Inflammatory macrophage (primary cell): ENCODE measurements at regions not wholly inside any gene's neighbourhood (a gene's known extent, or its start where the extent isn't known, plus 50 kb on each side); places are given as distances from the start of the nearest gene placed in this dataset.

Experiments
- DNase-seq, 2 donors: peaks; one replicate each; pipeline ENCODE4 v3.0.0-alpha.2; 2020 to 2022

DNA sequence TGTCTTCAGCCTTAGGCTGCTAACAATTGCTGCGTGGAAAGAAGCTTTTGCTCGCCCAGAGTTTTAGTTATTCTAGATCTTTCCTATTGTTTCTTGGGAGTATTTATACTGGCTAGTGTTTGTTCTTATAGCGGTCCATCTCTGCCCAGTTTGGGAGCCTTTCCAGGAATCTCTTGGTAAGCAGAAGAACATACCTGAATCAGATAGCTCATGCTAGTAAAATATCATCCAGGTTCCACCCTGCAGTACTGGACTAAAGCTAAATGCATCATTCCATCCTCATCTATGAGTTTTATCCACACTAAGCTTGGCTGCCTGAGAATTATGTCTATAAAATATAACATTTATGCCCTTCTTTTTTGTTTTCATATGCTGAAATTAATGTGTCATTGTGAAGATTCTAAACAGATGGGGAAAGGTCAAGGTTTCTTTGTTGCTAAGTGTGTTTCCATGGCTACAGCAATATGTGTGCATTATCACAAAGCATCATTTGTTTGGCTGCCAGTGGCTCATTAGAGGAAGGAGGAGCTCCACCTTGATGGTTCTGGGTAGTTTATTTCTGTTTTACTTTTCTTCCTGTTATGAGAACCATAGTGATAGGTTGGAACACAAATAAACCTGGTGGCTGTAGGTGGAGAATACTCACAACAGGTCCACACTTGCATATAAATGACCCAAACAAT lies 182.8 kb downstream of the PIK3C3 start:
- no peak for DNase-seq

DNA sequence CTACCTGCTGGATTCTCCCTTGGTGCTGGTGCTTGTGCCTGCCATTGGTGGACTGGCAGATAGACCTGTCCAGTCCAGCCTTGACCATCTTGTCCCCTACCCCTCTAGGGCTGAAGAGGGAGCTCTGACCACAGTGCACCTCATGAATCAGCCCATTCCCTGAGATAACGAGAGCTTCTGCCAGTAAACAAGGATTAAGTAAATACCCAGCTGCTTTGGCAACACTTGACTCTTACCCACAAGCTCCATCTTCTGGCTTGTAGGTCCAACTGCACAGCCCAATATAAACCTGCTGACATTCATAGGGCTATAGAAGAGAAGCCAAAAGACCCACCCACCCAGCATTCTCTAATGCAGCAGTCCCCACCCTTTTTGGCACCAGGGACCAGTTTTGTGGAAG lies 186.4 kb downstream of the PIK3C3 start:
- no peak for DNase-seq

DNA sequence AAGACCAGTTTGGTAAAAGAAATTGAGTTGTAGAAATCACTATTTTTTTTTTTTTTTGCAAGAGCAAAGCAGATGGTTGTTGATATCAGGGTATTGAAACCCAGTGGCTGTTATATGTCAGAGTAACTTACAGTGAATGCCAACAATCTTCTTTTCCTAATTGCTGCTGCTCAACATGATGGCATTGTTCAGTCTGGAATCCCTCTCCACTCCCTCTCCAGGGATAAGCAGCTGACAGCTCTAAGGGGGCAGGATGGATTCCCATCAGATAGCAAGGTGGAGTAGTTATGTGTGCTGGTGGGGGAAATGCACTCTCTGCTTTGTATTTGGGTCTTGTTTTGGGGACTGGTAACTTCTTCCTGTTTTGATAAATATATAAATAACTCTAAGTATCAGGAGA lies 200.0 kb downstream of the PIK3C3 start:
- no peak for DNase-seq

DNA sequence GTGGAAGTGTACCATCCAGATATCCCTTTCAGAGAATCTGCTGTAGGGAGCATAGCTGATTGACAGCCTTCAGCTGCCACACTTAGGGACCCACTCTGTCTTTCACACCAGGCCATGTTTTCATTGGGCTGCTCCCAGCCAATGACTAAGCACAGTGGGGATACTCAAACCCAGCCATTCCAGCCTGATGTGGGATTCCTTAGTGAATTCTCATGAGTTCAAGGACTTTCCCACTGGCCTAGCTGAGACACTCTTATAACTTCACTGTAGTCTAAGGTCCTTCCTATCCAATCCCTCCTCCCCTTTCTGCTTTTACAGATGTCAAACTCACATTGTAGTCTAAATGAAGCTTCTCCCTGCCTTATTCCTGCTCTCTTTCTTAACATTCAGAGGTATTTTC lies 201.2 kb downstream of the PIK3C3 start:
- DNase-seq = no peak

DNA sequence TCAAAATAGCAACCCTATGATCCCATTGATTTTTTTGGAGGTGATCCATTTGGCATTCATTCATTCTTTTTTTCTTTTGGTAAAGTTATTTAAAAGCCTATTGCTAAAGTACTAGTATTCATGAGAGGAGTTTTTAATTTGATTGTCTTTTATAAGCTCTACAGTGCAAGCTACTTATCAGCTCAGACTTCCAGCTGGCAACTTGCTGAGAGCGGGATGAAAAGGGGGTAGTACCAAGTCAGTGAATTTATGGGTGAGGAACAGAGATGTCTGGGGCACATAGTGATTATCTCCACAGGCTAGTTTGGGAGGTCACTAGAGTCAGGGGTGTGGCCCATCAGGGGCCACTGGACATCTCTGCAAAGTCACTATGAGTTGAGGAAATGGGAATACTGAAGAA lies 202.4 kb downstream of the PIK3C3 start:
- no peak for DNase-seq

DNA sequence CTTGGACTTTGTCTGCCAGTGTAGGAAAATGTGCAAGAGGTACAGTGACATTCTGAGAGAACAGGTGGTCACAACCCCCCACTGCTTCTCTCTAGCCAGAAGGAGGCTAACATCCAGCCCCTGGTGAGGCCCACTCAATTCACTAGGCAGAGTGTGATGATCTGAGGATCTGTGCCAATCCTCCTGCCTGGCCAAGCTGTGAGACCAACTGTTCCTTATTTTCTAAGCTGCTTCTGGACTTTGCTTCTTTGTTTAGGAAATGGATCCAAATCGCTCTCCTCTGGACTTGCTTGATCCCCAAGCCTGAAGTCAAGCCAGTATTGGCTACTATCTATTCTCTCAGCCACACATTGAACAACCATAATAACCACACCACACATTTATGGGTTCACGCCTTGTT lies 202.8 kb downstream of the PIK3C3 start:
- no peak for DNase-seq

DNA sequence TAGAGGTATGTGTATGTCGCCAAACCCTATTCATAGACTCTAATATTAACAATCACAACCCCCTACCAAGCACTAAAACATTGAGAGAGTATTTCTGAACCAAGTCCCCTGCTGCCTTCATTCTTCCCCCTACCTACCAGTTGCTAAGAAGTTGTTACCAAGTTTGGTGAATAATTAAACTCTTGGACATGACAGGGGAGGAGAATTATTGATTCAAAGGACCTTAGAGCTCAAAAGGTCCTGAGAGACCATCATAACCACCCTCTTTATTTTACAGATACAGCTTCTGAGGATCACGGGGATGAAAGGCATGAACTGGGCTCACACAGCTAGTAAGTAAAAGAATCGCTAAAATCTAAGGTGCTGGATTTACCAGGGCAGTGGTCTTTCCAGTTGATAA lies 204.1 kb downstream of the PIK3C3 start:
- DNase-seq = no peak

DNA sequence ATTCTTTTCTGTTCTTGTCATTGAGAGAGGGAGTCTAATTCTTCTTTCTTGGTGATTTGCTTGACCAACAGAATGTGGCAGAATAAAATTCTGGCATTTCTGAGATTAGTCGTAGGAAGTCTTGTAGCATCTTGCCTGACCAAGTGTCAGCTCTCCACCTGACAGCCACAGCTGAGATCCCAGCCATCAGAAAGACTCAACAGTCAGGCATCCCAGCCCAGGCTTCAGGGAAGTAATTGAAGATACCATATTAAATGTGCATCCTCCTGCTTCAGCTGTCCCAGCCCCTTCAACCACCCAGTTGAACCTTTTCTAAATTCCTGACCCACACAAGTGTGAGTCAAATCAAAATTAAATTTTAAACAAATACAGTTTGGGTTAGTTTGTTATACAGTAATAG lies 208.3 kb downstream of the PIK3C3 start:
- no peak for DNase-seq

DNA sequence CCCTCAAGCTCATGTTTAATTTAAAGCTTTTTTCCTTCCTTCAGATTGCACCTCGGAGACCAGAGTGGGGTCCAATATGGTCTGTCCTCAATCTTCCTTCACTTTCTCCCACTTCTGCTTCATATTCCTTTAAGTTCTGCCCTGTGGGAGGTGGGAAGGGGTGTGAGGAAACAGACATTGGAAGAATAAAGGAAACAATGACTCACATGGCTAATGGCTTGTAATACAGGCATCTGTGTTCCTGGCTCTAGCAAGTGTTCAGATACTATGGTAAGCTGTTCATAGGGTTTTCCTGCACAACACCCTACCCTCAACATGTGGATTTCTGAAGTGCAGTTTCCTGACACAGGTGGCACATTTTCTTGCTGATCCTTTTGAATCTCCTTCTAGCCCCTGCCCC lies 209.5 kb downstream of the PIK3C3 start:
- no peak for DNase-seq

DNA sequence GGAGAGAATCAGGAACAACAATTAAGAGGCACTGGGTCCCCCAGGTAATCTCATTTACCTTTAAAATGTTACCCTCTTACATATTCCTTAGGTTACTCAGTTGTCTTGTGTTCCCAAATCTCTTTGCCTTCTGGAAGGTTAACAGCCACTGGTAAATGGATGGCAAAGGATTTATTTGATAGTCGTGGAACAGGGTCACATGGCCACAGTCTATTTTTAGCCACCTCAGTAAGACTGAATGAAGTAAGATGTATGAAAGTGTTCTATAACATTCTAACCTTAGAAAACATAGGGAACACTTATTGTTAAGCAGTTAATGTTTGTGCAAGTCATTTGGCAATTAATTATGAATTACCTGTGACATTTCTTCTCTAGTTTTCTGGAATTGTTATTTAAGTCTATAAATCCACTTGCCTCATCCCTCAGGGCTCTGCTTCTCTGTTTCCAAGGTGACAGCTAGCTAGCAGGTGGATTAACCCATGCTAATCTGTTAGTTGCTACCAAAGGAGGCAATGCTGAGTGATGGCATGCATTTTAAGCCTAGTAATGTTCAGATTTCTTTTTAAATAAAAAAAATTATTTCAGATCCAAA lies 211.0 kb downstream of the PIK3C3 start:
- no peak for DNase-seq

DNA sequence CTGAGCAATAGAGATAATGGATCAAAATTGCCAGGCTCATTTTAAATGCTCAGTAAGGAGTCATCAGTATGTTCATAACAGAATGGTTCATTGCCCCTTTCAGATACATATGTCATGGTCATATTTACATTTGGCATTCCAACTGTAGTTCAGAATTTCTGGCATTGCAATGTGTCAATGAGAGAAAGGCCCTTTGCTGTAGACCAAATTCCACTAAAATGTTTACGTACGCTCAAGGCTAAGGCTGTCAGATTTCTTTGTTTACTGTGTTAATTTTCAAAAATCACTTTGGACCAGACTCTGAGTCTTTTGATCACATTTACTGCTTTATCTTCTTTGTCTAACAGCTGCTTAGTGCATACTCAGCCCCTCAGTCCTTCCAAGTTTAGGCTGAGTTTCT lies 213.5 kb downstream of the PIK3C3 start:
- DNase-seq = no peak

DNA sequence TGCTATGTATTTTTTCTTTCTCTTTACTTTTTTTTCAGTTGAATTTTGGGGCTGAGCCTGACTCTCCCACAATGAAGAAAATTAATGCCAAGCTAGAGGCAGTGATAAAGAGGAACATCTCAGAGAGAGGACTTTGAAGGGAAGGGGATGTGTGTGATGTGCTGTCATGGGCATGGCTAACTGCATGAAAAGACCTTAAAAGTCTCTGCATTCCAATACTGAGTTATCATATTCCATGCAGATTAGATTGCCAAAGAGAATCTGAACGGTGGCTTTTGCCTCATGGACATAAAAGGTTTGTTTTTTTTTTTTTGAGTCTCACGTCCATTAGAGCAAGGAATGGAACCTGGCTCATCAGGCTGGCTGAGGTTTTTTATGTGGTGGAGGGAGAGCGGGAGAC lies 213.9 kb downstream of the PIK3C3 start:
- no peak for DNase-seq

DNA sequence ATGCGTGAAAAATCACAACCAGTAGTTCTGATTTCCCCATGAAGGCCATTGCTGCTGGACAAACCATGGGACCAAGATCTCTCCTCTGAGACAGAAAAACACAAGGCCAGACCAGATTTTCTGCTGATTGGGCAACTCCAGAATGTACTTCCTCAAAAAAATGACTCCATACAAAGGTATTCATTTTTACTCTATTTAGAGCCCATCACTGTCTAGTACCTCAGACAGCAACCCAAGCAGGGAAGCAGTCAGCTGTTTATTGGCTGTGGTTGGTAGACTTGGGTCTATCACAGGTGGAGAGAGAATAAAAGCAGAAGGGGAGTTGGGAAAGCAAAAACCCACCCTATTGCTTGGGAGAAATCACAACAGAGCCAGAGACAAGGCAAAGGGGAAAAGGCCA lies 219.9 kb downstream of the PIK3C3 start:
- DNase-seq = peak in 1 of 2 donors; percentile 1

DNA sequence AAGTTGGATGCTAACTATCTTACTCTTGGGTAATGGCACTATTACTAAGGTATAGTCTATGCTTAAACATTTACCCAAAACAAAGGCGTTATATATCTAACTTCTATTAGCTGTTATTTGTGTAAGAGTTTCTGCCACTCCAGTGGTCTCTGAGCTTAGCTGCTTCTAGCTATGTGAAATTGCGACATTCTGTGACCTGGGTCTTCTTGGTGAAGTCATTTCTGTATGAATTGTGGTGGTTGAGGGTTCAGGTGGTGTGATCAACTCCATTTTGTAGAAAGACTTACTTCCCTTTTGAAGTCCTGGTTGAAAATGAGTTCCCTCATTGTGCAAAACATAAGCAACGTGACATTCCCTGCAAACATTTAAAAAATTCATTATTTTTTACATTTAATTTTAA lies 221.6 kb downstream of the PIK3C3 start:
- no peak for DNase-seq

DNA sequence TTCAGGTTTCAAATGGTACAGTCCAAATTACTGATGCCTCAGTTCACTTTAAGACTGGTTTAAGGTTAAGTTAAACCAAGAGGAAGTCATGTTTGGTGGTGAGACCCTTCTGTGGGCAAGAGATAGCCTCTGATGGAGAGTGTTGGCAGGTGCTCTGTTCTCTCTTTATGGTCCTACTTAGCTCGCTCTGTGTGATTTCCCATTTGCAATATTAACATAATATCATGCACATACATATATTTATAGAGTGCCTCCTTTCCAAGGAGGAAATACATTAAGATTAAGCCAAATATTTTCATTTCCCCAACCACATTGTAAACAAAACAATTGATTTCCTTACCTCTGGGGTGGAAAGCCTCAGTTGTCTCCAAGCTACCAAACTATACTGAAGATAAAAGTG lies 222.4 kb downstream of the PIK3C3 start:
- DNase-seq = no peak

DNA sequence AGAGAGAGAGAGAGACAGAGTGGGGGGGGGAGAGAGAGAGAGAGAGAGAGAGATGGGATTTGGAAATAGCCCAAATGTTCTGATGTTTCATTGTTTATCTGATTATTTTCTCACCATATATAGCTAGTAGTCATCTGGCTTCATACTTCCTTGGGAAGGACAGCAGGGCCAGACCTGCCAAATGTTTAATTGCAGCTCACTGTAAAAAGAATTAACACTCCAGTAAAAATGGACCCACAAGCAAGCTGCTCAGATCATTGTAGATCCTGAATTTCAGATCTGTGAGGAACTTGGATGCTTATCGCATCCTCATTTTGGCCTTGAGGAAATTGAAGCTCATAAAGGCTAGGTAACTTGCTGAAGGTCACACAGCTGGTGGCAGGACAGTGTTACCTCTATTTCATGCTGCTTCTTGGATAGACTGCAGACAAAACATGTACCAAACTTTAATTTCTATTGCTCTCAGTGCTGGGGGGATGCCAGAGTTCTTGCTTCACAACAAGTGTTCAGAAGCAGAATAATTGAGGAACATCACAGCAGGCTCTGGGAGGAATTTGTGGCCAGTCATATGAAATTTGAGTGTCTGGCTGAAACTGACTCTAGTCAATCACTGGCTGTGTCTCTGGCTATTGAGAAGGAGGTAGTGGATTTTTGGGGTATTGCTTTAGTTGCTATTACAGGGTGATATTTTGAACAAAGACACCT lies 223.5 kb downstream of the PIK3C3 start:
- no peak for DNase-seq

DNA sequence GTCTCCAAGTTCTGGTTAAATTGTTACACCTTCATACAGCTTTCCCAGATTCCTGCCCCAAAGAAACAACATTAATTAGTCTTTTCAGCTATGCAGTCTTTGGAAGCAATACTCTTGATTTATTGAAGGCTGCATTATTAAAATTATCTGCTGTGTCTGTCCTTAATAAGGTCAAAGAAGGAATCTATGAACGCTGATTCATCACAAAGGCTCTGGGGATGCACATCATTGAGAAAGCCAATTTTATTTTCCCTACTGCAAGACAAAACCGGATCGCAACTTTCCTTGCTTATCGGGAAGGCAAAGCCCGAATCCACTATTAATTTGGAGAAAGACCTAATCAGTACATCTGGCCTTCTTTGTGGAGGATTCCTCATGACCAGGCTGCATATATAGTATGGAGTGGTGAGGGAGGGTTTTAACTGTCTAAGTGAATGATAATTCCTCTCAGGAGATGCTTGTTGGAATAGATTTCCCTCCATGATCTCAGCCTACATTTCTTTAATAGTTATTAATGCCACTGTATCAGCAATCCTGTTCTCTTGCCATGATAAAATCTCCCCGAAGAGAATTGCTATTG lies 224.6 kb downstream of the PIK3C3 start:
- no peak for DNase-seq

DNA sequence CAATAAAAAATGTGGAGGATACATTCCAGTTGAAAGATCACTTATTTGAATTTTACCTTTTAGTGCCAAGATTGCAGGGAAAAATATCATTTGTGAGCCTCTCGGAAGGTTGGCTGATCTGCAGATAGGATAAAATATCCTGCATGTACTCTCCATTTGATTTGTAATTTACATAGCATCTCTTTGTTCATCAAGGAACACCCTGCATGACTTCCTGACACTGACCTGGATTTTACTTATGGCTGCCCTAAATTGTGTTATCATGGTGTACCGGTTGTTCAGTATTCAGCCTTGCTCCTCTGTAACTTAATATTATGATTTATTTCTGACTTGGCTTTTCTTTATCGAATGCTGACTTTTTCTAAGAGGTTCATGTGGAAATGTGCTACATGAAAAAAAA lies 226.4 kb downstream of the PIK3C3 start:
- DNase-seq = no peak

DNA sequence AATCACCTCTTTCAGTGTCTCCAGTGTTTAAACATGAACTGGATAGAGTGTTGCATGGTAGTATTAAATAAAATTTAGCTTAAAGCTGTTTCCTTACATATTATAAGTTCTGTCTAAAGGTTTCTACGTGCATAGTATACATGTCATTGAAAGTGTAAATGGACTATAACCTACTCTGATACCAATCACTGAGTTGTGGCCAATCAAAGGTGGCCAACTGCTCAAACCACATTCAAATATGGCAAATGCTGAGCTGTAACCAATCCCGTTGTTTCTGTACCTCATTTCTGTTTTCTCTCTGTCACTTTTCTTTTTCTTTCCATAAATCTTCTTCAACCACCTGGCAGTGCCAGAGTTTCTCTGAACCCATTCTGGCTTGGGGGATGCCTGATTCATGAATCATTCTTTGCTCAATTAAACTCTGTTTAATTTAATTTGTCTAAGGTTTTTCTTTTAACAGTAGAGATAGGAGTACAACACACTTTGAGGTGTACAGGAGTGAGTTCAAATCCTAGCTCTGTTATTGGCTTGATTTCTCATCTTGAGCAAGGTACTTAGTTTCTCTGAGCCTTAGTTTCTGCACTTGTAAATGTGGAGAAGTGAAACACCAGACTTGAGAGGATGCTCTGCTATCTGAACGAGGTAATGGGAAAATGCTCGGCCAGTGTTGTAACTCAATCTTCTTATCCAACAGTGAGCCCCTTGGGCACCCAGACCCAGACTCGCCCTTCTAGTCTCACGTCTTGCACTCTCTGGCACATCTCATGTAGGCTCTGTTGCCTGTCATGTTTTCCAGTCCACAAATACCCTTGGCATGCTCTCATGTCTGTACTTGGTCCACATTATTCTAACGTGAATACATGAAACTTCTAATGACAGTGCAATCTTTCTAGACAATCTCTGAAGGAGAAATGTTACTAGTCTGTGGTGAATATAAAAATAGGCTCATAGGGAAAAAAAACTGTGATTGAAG lies 228.0 kb downstream of the PIK3C3 start:
- DNase-seq = no peak

DNA sequence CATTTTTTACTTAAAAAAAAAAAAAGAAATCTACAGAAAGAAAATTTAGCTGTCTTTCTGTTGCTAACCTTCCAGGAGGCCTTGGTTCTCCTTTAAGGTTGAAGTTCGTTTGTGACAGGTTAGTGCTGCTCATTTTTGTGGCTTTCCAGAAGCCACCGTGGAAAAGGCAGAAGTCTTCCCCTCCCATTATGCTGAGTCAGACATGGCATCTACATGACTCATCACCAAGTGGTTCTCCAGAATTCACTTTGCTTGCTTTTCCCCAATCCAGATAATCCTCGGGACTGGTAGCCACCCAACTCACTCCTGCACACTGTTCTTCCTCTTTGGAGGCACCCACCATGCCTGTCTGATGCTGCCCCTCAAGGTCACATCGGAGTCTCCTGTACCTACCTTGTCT lies 228.7 kb downstream of the PIK3C3 start:
- peak in 1 of 2 donors; percentile 14 for DNase-seq

DNA sequence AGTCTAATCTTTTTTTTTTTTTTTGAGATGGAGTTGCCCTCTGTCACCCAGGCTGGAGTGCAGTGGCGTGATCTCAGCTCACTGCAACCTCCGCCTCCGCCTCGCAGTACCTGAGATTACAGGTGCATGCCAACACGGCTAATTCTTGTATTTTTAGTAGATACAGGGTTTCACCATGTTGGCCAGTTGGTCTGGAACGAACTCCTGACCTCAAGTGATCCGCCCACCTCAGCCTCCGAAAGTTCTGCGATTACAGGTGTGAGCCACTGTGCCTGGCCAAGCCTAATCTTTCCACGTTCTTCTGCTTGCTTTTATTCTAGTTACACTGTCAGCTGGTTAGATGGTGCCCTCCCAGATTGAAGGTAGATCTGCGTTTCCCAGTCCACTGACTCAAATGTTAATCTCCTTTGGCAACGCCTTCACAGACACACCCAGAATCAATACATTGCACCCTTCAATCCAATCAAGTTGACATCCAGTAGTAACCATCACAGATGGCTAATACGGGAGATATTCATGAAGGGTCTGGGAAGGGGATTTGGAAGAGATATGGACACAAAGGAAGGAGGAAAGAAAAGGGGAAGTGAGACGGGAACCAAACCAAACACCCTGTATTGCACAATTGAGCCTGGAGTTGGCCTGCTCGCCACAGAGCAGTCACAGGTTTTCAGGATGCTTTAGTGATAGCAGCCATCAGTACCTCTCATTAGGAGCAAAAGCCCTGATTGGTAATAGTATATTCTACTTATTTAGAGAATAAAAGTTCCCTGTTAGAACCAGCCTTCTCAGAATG lies 229.8 kb downstream of the PIK3C3 start:
- no peak for DNase-seq

DNA sequence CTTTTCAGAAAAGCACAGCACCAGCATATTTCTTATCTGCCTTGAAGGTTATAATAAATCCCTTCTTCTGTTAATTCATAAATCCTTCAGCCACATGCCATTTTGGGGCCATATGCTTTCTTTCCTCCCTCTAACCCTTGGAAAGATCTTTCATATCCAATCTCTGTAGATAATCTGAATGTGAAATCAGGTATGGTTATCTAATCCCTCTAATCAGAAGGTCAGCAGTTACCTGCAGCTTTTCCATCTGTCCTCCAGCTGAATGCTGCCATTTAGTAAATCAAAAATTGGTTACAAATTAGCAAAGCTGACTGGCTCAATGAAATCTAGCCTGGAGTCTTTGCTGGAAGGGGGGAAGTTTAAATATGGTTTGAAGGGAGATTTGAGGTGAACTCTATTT lies 230.5 kb downstream of the PIK3C3 start:
- no peak for DNase-seq
